ENCODE measurements at regions not wholly inside any gene's neighbourhood (a gene's known extent, or its start where the extent isn't known, plus 50 kb on each side); places are given as distances from the start of the nearest gene placed in this dataset.

DNA sequence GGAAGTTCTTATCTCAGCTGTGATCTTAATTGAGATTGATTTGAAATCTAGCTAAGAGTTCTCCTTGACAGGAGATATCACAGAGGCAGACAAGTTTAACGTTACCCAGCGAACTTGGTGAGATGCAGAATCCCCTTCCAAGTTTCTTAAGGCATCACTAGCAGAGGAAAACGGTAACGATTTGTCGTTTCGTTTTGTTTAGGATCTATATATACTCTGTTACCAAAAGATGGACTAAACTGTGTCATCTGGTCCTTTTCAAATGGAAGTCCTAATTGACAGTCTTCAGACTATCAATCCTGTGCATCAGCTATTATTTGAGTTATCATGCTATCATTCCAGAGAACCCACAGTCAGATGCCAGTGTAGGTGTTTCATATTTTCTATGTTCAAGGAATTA lies 316.7 kb upstream of the SORCS1 start:
- intact Hi-C loops (cut with micrococcal nuclease): no loop called here
- Histone ChIP-seq H3K27ac (ENCODE audit: insufficient read depth, low read length) (no peak overlapping the region), H3K9me1 (ENCODE audit: insufficient read depth, low read length) (no peaks in the 10 kb centered on the region), H3K4me1 (ENCODE audit: control insufficient read depth, insufficient read depth, low read length) (no peaks in the 10 kb centered on the region), H3K18ac (ENCODE audit: low read depth, low read length) (no peak overlapping the region), H3K4me2 (ENCODE audit: low read depth, low read length) (no peak overlapping the region), H2AK5ac (ENCODE audit: low read depth, low read length) (no peak overlapping the region), H3K27me3 (ENCODE audit: control insufficient read depth, insufficient read depth, low read length) (no peaks in the 10 kb centered on the region), H3K4me3 (ENCODE audit: insufficient read depth, low read depth, low read length) (no peak overlapping the region), H2BK5ac (ENCODE audit: low read depth, low read length, poor library complexity, severe bottlenecking) (no peak overlapping the region), H3K4ac (ENCODE audit: low read depth, low read length) (no peak overlapping the region), H2BK15ac (ENCODE audit: low read depth, low read length) (no peak overlapping the region), H3K79me1 (ENCODE audit: low read depth in 1 of 2, low read length in 2 of 2) (no peaks in the 10 kb centered on the region), H4K8ac (ENCODE audit: low read depth in 2 of 2, low read length in 2 of 2) (no peak overlapping the region), H3K9ac (ENCODE audit: low read depth, low read length) (no peak overlapping the region), H4K5ac (ENCODE audit: low read depth, low read length) (no peak overlapping the region), H3K36me3 (ENCODE audit: control insufficient read depth, insufficient read depth, low read length) (no peaks in the 10 kb centered on the region), H2BK20ac (ENCODE audit: low read depth, low read length) (no peak overlapping the region), H3K56ac (ENCODE audit: extremely low read depth, insufficient read depth, low read length) (no peak overlapping the region), H3K14ac (replicated peaks; ENCODE audit: low read depth, low read length) (no peak overlapping the region), H3K23ac (ENCODE audit: low read depth, low read length) (no peak overlapping the region), H4K20me1 (ENCODE audit: insufficient read depth, low read length) (no peaks in the 10 kb centered on the region), H2BK120ac (ENCODE audit: low read depth, low read length) (no peak overlapping the region), H2AK9ac (replicated peaks; ENCODE audit: low read depth, low read length, poor library complexity) (no peak overlapping the region), H4K91ac (ENCODE audit: insufficient read depth, low read depth, low read length) (no peak overlapping the region), H2AFZ (replicated peaks; ENCODE audit: low read length, poor library complexity) (no peak overlapping the region), H3K9me3 (ENCODE audit: control insufficient read depth, insufficient read depth, low read length) (peaks cover 11% of the 10 kb centered on the region)
- in situ Hi-C loops (cut with MboI; ENCODE audit: low sequenced_read_pairs): no loop called here
- DNase-seq: no peak
- dilution Hi-C loops (cut with HindIII; ENCODE audit: low sequenced_read_pairs, unreplicated experiment): no loop called here
- ChIA-PET CTCF (no interaction called here), POLR2A (ENCODE audit: unreplicated experiment) (no interaction called here)
- TF ChIP-seq MAFK (IDR thresholded peaks at IDR 0.05; ENCODE audit: low read depth, low read length) (no peak), MXI1 (IDR thresholded peaks at IDR 0.05; ENCODE audit: borderline replicate concordance, low read depth, low read length) (no peak), RAD21 (IDR thresholded peaks at IDR 0.05; ENCODE audit: low read length) (no peak)
- no CpG with 5 or more reads among the region's 6 CpGs for WGBS, 2 experiments (ENCODE audit: extremely low coverage in 2 of 2, insufficient read length in 1 of 2)
- BruUV-seq (replicated peaks): no TSS peak
- no peak for ATAC-seq (ENCODE audit: low read depth)

All from IMR-90 (cell line).